Keratinocyte (primary cell): ENCODE measurements at regions not wholly inside any gene's neighbourhood (a gene's known extent, or its start where the extent isn't known, plus 50 kb on each side); places are given as distances from the start of the nearest gene placed in this dataset.

Source experiments
- DNase-seq: peaks from one replicate; pipeline ENCODE4 v3.0.0-alpha.2; 2011; ENCODE audit warnings: low read depth, missing footprints, low spot score
- FAIRE-seq: peaks from 2 replicates; lab custom pipeline; 2011; peaks lifted over from hg19 to GRCh38; lab: Jason Lieb, UNC
- H2AFZ ChIP-seq: 2 replicates; pipeline ENCODE4 v1.6.0; 2012; ENCODE audit warnings: low read length, control low read depth, inconsistent platforms; ENCODE audit not compliant: control insufficient read depth
- H3K27ac ChIP-seq: 2 replicates; pipeline ENCODE4 v1.5.1; 2011; ENCODE audit warnings: low read length; ENCODE audit not compliant: control insufficient read depth, insufficient read depth
- H3K27me3 ChIP-seq: 3 replicates; pipeline ENCODE4 v1.6.0; 2011; ENCODE audit warnings: low read length; ENCODE audit not compliant: control insufficient read depth, insufficient read depth; ENCODE audit errors: extremely low read depth
- H3K36me3 ChIP-seq, 2 experiments: 2 replicates in 1 of 2; 3 replicates in 1 of 2; pipeline ENCODE4 v1.5.1; 2011; ENCODE audit warnings: low read length in 2 of 2, mild to moderate bottlenecking in 1 of 2; ENCODE audit not compliant: control insufficient read depth in 2 of 2, insufficient read depth in 2 of 2; ENCODE audit errors: extremely low read depth in 1 of 2
- H3K4me1 ChIP-seq: 3 replicates; pipeline ENCODE4 v1.5.1; 2011; ENCODE audit warnings: low read length; ENCODE audit not compliant: control insufficient read depth, insufficient read depth; ENCODE audit errors: extremely low read depth
- H3K4me2 ChIP-seq: 3 replicates; pipeline ENCODE4 v1.6.0; 2011; ENCODE audit warnings: low read depth, low read length; ENCODE audit not compliant: control insufficient read depth, insufficient read depth; ENCODE audit errors: extremely low read depth
- H3K4me3 ChIP-seq, 3 experiments: fragments of 200-600 bp in 1 of 3; sonication (generic) in 1 of 3; 2 replicates in 2 of 3; 3 replicates in 1 of 3; pipeline ENCODE4 v1.5.1; 2011 to 2016; ENCODE audit warnings: low read length in 3 of 3, mild to moderate bottlenecking in 3 of 3, control low read depth in 2 of 3, inconsistent platforms in 1 of 3, low read depth in 1 of 3, mixed read lengths in 1 of 3, mixed run types in 1 of 3, moderate library complexity in 1 of 3; ENCODE audit not compliant: control insufficient read depth in 2 of 3, insufficient read depth in 2 of 3; ENCODE audit errors: extremely low read depth in 1 of 3
- H3K79me2 ChIP-seq: 2 replicates; pipeline ENCODE4 v1.6.0; 2012; ENCODE audit warnings: low read length; ENCODE audit not compliant: control insufficient read depth, insufficient read depth
- H3K9ac ChIP-seq: 3 replicates; pipeline ENCODE4 v1.6.0; 2011; ENCODE audit warnings: low read length; ENCODE audit not compliant: control insufficient read depth, insufficient read depth; ENCODE audit errors: extremely low read depth
- H3K9me1 ChIP-seq: 3 replicates; pipeline ENCODE4 v1.6.0; 2011; ENCODE audit warnings: low read length; ENCODE audit not compliant: control insufficient read depth, insufficient read depth; ENCODE audit errors: extremely low read depth
- H3K9me3 ChIP-seq: 2 replicates; pipeline ENCODE4 v1.5.1; 2012; ENCODE audit warnings: low read depth, low read length; ENCODE audit not compliant: control insufficient read depth
- H4K20me1 ChIP-seq: 3 replicates; pipeline ENCODE4 v1.6.0; 2011; ENCODE audit warnings: low read length; ENCODE audit not compliant: control insufficient read depth, insufficient read depth; ENCODE audit errors: extremely low read depth
- EZH2 ChIP-seq: IDR thresholded peaks from one replicate; pipeline ENCODE4 v1.6.1; 2012; ENCODE audit warnings: inconsistent platforms, mild to moderate bottlenecking, low read length, moderate library complexity
- dilution Hi-C: fragments of 300-500 bp; cut with MboI; formaldehyde crosslinking; loops from one replicate; pipeline ENCODE4 v1.7.0; 2020; ENCODE audit warnings: low sequenced_read_pairs; ENCODE audit not compliant: extremely low pct_ligation_motif_present
- TF ChIP-seq, protein P1 (sequence below), 3 experiments: IDR thresholded peaks in 1 of 3; conservative IDR thresholded peaks in 1 of 3; optimal IDR thresholded peaks in 1 of 3; 2 replicates in 2 of 3; 3 replicates in 1 of 3; pipeline versions ENCODE3 to v1.5.1; 2011; ENCODE audit warnings: low read length in 3 of 3, mild to moderate bottlenecking in 3 of 3, moderate library complexity in 2 of 3, control low read depth in 1 of 3, inconsistent platforms in 1 of 3; ENCODE audit not compliant: insufficient read depth in 2 of 3; ENCODE audit errors: extremely low read depth in 1 of 3

DNA sequence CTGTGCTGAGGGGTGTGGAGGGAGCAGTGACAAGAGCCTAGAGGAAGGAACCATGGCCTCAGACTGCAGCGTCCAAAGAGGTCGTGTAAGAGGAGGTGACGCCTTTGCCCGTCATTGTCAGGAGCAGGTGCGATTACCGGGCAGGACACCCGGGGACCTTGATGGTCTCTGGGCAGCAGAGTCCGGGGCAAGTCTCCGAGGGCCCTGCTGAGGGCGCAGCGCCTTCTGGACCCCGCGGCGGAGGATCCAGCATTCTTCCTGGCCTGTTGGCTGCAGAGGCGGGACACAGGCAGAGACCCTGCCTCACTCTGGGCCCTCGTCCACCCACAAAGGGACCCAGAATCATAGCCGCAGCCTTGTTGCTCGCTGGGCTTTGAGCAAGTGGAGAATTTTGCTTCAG, 1168.8 kb downstream of the BRD1 start:
- H3K27me3 ChIP-seq = no peaks in the 10 kb centered on the region
- dilution Hi-C loops = no loop called here
- DNase-seq (no peak), FAIRE-seq (no peak)
- no peaks in the 10 kb centered on the region for H3K36me3 ChIP-seq
- no peaks in the 10 kb centered on the region for H4K20me1 ChIP-seq
- no peak overlapping the region for H3K4me3 ChIP-seq
- no peak for TF ChIP-seq EZH2
- TF ChIP-seq, protein P1, sequence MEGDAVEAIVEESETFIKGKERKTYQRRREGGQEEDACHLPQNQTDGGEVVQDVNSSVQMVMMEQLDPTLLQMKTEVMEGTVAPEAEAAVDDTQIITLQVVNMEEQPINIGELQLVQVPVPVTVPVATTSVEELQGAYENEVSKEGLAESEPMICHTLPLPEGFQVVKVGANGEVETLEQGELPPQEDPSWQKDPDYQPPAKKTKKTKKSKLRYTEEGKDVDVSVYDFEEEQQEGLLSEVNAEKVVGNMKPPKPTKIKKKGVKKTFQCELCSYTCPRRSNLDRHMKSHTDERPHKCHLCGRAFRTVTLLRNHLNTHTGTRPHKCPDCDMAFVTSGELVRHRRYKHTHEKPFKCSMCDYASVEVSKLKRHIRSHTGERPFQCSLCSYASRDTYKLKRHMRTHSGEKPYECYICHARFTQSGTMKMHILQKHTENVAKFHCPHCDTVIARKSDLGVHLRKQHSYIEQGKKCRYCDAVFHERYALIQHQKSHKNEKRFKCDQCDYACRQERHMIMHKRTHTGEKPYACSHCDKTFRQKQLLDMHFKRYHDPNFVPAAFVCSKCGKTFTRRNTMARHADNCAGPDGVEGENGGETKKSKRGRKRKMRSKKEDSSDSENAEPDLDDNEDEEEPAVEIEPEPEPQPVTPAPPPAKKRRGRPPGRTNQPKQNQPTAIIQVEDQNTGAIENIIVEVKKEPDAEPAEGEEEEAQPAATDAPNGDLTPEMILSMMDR (optimal IDR thresholded peaks at IDR 0.05 in 1 of 3, IDR thresholded peaks at IDR 0.05 in 1 of 3, conservative IDR thresholded peaks at IDR 0.05 in 1 of 3; ENCODE audit: extremely low read depth in 1 of 3, insufficient read depth in 2 of 3, low read length in 3 of 3) = no peak
- no peak overlapping the region for H3K4me2 ChIP-seq
- no peak overlapping the region for H3K9ac ChIP-seq
- H3K27ac ChIP-seq = no peak overlapping the region
- no peaks in the 10 kb centered on the region for H3K9me1 ChIP-seq
- peaks cover 21% of the 10 kb centered on the region for H3K9me3 ChIP-seq
- H2AFZ ChIP-seq = no peak overlapping the region
- H3K4me1 ChIP-seq = no peaks in the 10 kb centered on the region
- no peaks in the 10 kb centered on the region for H3K79me2 ChIP-seq

DNA sequence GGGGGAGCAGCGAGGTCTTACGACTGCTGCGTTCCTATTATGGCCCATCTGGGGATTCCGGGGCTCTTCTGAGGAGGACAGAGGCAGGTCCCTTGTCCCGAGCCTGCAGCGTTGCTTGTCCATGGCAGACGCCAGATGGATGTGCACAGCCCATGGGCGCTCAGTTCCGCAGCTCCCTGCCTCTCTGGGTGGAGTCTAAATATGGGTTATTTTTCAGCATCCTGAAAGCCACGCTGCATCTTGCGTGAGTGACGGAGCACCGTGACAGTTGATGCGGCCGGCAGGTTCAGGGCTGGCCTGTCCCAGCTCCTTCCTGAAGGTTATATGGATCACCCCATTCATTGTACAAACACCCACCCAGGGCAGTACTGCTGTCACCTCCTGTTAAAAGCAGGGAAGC, 1169.4 kb downstream of the BRD1 start:
- Histone ChIP-seq H3K27ac (no peak overlapping the region), H3K4me2 (no peak overlapping the region), H3K79me2 (no peaks in the 10 kb centered on the region), H3K9me1 (no peaks in the 10 kb centered on the region), H3K9ac (no peak overlapping the region), H3K9me3 (peaks cover 24% of the 10 kb centered on the region), H4K20me1 (no peaks in the 10 kb centered on the region), H3K27me3 (no peaks in the 10 kb centered on the region), H2AFZ (no peak overlapping the region), H3K36me3 (no peaks in the 10 kb centered on the region), H3K4me1 (no peaks in the 10 kb centered on the region), H3K4me3 (no peak overlapping the region)
- DNase-seq (no peak), FAIRE-seq (no peak)
- TF ChIP-seq, protein P1 (optimal IDR thresholded peaks at IDR 0.05 in 1 of 3, IDR thresholded peaks at IDR 0.05 in 1 of 3, conservative IDR thresholded peaks at IDR 0.05 in 1 of 3; ENCODE audit: extremely low read depth in 1 of 3, insufficient read depth in 2 of 3, low read length in 3 of 3) = no peak
- no peak for TF ChIP-seq EZH2
- dilution Hi-C loops = no loop called here
